IMR-90 (cell line): ENCODE measurements at regions not wholly inside any gene's neighbourhood (a gene's known extent, or its start where the extent isn't known, plus 50 kb on each side); places are given as distances from the start of the nearest gene placed in this dataset.

Experiments
- ATAC-seq: fragments of 200-7000 bp; cut with Tn5 transposase; 2 replicates; pipeline ENCODE4 v1.9.1; 2020; ENCODE audit warnings: low read depth, mild to moderate bottlenecking, moderate library complexity
- BruUV-seq: library from RNA; stranded (reverse); fragments of 400-500 nt; replicated peaks from 2 replicates; lab custom pipeline; 2021; lab: Mats Ljungman, UMichigan
- CTCF ChIA-PET: fragments of 300-600 bp; formaldehyde crosslinking; extraction: SDS; loops from one replicate; lab custom pipeline; 2021; ENCODE audit warnings: antibody characterized with exemption; lab: Yijun Ruan, JAX
- POLR2A ChIA-PET: fragments of 300-600 bp; sonication (Branson Sonifier 250); formaldehyde crosslinking; loops from one replicate; lab custom pipeline; 2022; ENCODE audit warnings: antibody characterized with exemption; ENCODE audit not compliant: unreplicated experiment; lab: Charles Lee
- DNase-seq: peaks from one replicate; pipeline ENCODE4 v3.0.0; 2013
- H2AFZ ChIP-seq: replicated peaks from 2 replicates; pipeline ENCODE3; 2013; ENCODE audit warnings: low read length, mild to moderate bottlenecking; ENCODE audit not compliant: poor library complexity
- H2AK5ac ChIP-seq: 2 replicates; pipeline ENCODE4 v1.6.1; 2013; ENCODE audit warnings: low read depth, low read length, inconsistent platforms
- H2AK9ac ChIP-seq: replicated peaks from 2 replicates; pipeline ENCODE3; 2013; ENCODE audit warnings: mild to moderate bottlenecking, low read depth, low read length, moderate library complexity; ENCODE audit not compliant: poor library complexity
- H2BK120ac ChIP-seq: 2 replicates; pipeline ENCODE4 v1.6.1; 2013; ENCODE audit warnings: low read depth, low read length, inconsistent platforms
- H2BK15ac ChIP-seq: 3 replicates; pipeline ENCODE4 v1.6.1; 2013; ENCODE audit warnings: low read depth, low read length, inconsistent platforms
- H2BK20ac ChIP-seq: 2 replicates; pipeline ENCODE4 v1.6.1; 2013; ENCODE audit warnings: low read depth, mild to moderate bottlenecking, inconsistent platforms, low read length, moderate library complexity
- H2BK5ac ChIP-seq: 2 replicates; pipeline ENCODE4 v1.6.1; 2013; ENCODE audit warnings: mild to moderate bottlenecking, low read depth, low read length, inconsistent platforms; ENCODE audit not compliant: poor library complexity, severe bottlenecking
- H3K14ac ChIP-seq: replicated peaks from 2 replicates; pipeline ENCODE4 v1.6.1; 2013; ENCODE audit warnings: low read depth, low read length, inconsistent platforms
- H3K18ac ChIP-seq: 2 replicates; pipeline ENCODE4 v1.6.1; 2013; ENCODE audit warnings: low read depth, low read length, control low read depth
- H3K23ac ChIP-seq: 2 replicates; pipeline ENCODE4 v1.6.1; 2013; ENCODE audit warnings: low read depth, low read length, inconsistent platforms
- H3K27ac ChIP-seq: 2 replicates; pipeline ENCODE4 v1.5.1; 2013; ENCODE audit warnings: mild to moderate bottlenecking, control low read depth, low read length; ENCODE audit not compliant: insufficient read depth
- H3K27me3 ChIP-seq: 2 replicates; pipeline ENCODE4 v1.6.1; 2013; ENCODE audit warnings: low read length; ENCODE audit not compliant: control insufficient read depth, insufficient read depth
- H3K36me3 ChIP-seq: 2 replicates; pipeline ENCODE4 v1.6.1; 2013; ENCODE audit warnings: low read length, mixed read lengths; ENCODE audit not compliant: control insufficient read depth, insufficient read depth
- H3K4ac ChIP-seq: 2 replicates; pipeline ENCODE4 v1.6.1; 2013; ENCODE audit warnings: low read depth, low read length, inconsistent platforms
- H3K4me1 ChIP-seq: 2 replicates; pipeline ENCODE4 v1.6.1; 2013; ENCODE audit warnings: low read length, mixed read lengths; ENCODE audit not compliant: control insufficient read depth, insufficient read depth
- H3K4me2 ChIP-seq: 2 replicates; pipeline ENCODE4 v1.6.1; 2013; ENCODE audit warnings: low read depth, mild to moderate bottlenecking, control low read depth, low read length, moderate library complexity
- H3K4me3 ChIP-seq: 2 replicates; pipeline ENCODE4 v1.5.1; 2013; ENCODE audit warnings: low read depth, mild to moderate bottlenecking, control low read depth, low read length, moderate library complexity; ENCODE audit not compliant: insufficient read depth
- H3K56ac ChIP-seq: 2 replicates; pipeline ENCODE4 v1.6.1; 2013; ENCODE audit warnings: low read length, inconsistent platforms; ENCODE audit not compliant: insufficient read depth; ENCODE audit errors: extremely low read depth
- H3K79me1 ChIP-seq, 2 experiments: 2 replicates each; pipeline ENCODE4 v1.6.1; 2013; ENCODE audit warnings: low read length in 2 of 2, inconsistent platforms in 1 of 2, low read depth in 1 of 2
- H3K9ac ChIP-seq: 2 replicates; pipeline ENCODE4 v1.6.1; 2013; ENCODE audit warnings: low read depth, low read length, control low read depth
- H3K9me1 ChIP-seq: 2 replicates; pipeline ENCODE4 v1.6.1; 2013; ENCODE audit warnings: low read length, inconsistent platforms; ENCODE audit not compliant: insufficient read depth
- H3K9me3 ChIP-seq: 2 replicates; pipeline ENCODE4 v1.6.1; 2013; ENCODE audit warnings: low read length; ENCODE audit not compliant: control insufficient read depth, insufficient read depth
- H4K20me1 ChIP-seq: 2 replicates; pipeline ENCODE4 v1.6.1; 2013; ENCODE audit warnings: low read length, inconsistent platforms; ENCODE audit not compliant: insufficient read depth
- H4K5ac ChIP-seq: 2 replicates; pipeline ENCODE4 v1.6.1; 2013; ENCODE audit warnings: mild to moderate bottlenecking, low read depth, low read length, control low read depth
- H4K8ac ChIP-seq, 2 experiments: 2 replicates each; pipeline ENCODE4 v1.6.1; 2013; ENCODE audit warnings: low read depth in 2 of 2, low read length in 2 of 2, control low read depth in 1 of 2, inconsistent platforms in 1 of 2
- H4K91ac ChIP-seq: 2 replicates; pipeline ENCODE4 v1.6.1; 2013; ENCODE audit warnings: low read depth, low read length, inconsistent platforms; ENCODE audit not compliant: insufficient read depth
- BHLHE40 ChIP-seq: fragments of 150-350 bp; IDR thresholded peaks from 2 replicates; pipeline ENCODE4 v1.6.1; 2016; ENCODE audit warnings: mild to moderate bottlenecking, low read depth, low read length
- CEBPB ChIP-seq: IDR thresholded peaks from 2 replicates; pipeline ENCODE4 v1.6.1; 2012; ENCODE audit warnings: low read depth, low read length, improper control_type of control experiment
- FOS ChIP-seq: fragments of 150-350 bp; IDR thresholded peaks from 2 replicates; pipeline ENCODE4 v1.6.1; 2016; ENCODE audit warnings: low read depth, low read length
- MAFK ChIP-seq: IDR thresholded peaks from 2 replicates; pipeline ENCODE4 v1.6.1; 2012; ENCODE audit warnings: low read depth, low read length, improper control_type of control experiment
- MAZ ChIP-seq: IDR thresholded peaks from 2 replicates; pipeline ENCODE4 v1.6.1; 2012; ENCODE audit warnings: low read depth, mild to moderate bottlenecking, low read length, improper control_type of control experiment, moderate library complexity, borderline replicate concordance
- MXI1 ChIP-seq: IDR thresholded peaks from 2 replicates; pipeline ENCODE4 v1.6.1; 2012; ENCODE audit warnings: low read depth, mild to moderate bottlenecking, low read length, moderate library complexity, borderline replicate concordance
- NFE2L2 ChIP-seq: fragments of 150-350 bp; IDR thresholded peaks from 2 replicates; pipeline ENCODE4 v1.6.1; 2016; ENCODE audit warnings: low read depth, mild to moderate bottlenecking, low read length
- POLR2A ChIP-seq: IDR thresholded peaks from 2 replicates; pipeline ENCODE4 v1.6.1; 2012; ENCODE audit warnings: mild to moderate bottlenecking, low read depth, low read length
- RAD21 ChIP-seq: IDR thresholded peaks from 2 replicates; pipeline ENCODE4 v1.6.1; 2012; ENCODE audit warnings: low read length, improper control_type of control experiment
- SMC3 ChIP-seq: fragments of 150-350 bp; IDR thresholded peaks from 2 replicates; pipeline ENCODE4 v1.6.1; 2016; ENCODE audit warnings: low read depth, mild to moderate bottlenecking, antibody characterized with exemption, low read length, moderate library complexity
- WGBS, 2 experiments: methylation state at CpG; one replicate each; pipeline versions ENCODE4 v1.1.5 to v1.1.7; 2013; ENCODE audit warnings: missing lambda C conversion rate in 2 of 2; ENCODE audit not compliant: insufficient read length in 1 of 2; ENCODE audit errors: extremely low coverage in 2 of 2; 5-methylcytosine and 5-hydroxymethylcytosine counted together
- dilution Hi-C: fragments of 300-500 bp; cut with HindIII; formaldehyde crosslinking; loops from one replicate; pipeline ENCODE4 v1.14.3; 2018; ENCODE audit warnings: low sequenced_read_pairs; ENCODE audit not compliant: unreplicated experiment
- in situ Hi-C: fragments of 300-500 bp; cut with MboI; formaldehyde crosslinking; loops from 3 replicates; pipeline ENCODE4 v1.14.3; 2019; ENCODE audit warnings: low sequenced_read_pairs, inconsistent platforms, mixed read lengths
- intact Hi-C: fragments of 100-400 bp; cut with micrococcal nuclease; formaldehyde crosslinking; loops from 2 replicates; pipeline ENCODE4 v1.10.0; 2022
- TF ChIP-seq, protein P1 (sequence below): conservative IDR thresholded peaks from 2 replicates; pipeline ENCODE4 v1.5.1; 2012; ENCODE audit warnings: mild to moderate bottlenecking, low read depth, low read length, improper control_type of control experiment

GRCh38 chr17:51365090-51365489 is 104.7 kb downstream of the UTP18 start:
- Histone ChIP-seq H3K36me3 (no peaks in the 10 kb centered on the region), H3K4ac (no peak overlapping the region), H3K4me2 (no peak overlapping the region), H2AFZ (no peak overlapping the region), H3K23ac (no peak overlapping the region), H3K14ac (no peak overlapping the region), H2BK15ac (no peak overlapping the region), H3K9me1 (no peaks in the 10 kb centered on the region), H2BK20ac (no peak overlapping the region), H3K4me1 (no peaks in the 10 kb centered on the region), H4K20me1 (no peaks in the 10 kb centered on the region), H3K27ac (no peak overlapping the region), H2AK9ac (no peak overlapping the region), H3K79me1 (no peaks in the 10 kb centered on the region), H3K9ac (no peak overlapping the region), H3K56ac (no peak overlapping the region), H3K18ac (no peak overlapping the region), H2BK5ac (no peak overlapping the region), H3K9me3 (no peaks in the 10 kb centered on the region), H2AK5ac (no peak overlapping the region), H3K27me3 (no peaks in the 10 kb centered on the region), H2BK120ac (no peak overlapping the region), H4K91ac (no peak overlapping the region), H3K4me3 (no peak overlapping the region), H4K5ac (no peak overlapping the region), H4K8ac (no peak overlapping the region)
- ChIA-PET POLR2A (interaction anchor here (0.6 kb wide), 1 partner anchor 63 kb away, joined by 3 read pairs; no protein-coding TSS in a partner anchor), CTCF (no interaction called here)
- ATAC-seq (no peak), DNase-seq (no peak)
- WGBS, 2 experiments: no CpG with 5 or more reads among the region's 8 CpGs
- intact Hi-C loops (no loop called here), in situ Hi-C loops (no loop called here), dilution Hi-C loops (no loop called here)
- no TSS peak for BruUV-seq
- TF ChIP-seq BHLHE40 (no peak), MAFK (no peak), CEBPB (no peak), FOS (no peak), MXI1 (no peak), MAZ (no peak), RAD21 (no peak), SMC3 (no peak), POLR2A (no peak), NFE2L2 (no peak)
- TF ChIP-seq, protein P1, sequence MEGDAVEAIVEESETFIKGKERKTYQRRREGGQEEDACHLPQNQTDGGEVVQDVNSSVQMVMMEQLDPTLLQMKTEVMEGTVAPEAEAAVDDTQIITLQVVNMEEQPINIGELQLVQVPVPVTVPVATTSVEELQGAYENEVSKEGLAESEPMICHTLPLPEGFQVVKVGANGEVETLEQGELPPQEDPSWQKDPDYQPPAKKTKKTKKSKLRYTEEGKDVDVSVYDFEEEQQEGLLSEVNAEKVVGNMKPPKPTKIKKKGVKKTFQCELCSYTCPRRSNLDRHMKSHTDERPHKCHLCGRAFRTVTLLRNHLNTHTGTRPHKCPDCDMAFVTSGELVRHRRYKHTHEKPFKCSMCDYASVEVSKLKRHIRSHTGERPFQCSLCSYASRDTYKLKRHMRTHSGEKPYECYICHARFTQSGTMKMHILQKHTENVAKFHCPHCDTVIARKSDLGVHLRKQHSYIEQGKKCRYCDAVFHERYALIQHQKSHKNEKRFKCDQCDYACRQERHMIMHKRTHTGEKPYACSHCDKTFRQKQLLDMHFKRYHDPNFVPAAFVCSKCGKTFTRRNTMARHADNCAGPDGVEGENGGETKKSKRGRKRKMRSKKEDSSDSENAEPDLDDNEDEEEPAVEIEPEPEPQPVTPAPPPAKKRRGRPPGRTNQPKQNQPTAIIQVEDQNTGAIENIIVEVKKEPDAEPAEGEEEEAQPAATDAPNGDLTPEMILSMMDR: no peak
